WTC11 (cell line): ENCODE measurements at regions not wholly inside any gene's neighbourhood (a gene's known extent, or its start where the extent isn't known, plus 50 kb on each side); places are given as distances from the start of the nearest gene placed in this dataset.

Source experiments
- ATF3 ChIP-seq: sonication (generic); formaldehyde crosslinking; conservative IDR thresholded peaks from 2 replicates; pipeline ENCODE4 v1.8.1; 2022; ENCODE audit warnings: mild to moderate bottlenecking, missing genetic modification reagents
- CBFB ChIP-seq: sonication (generic); formaldehyde crosslinking; IDR thresholded peaks from 2 replicates; pipeline ENCODE4 v1.8.1; 2022; ENCODE audit warnings: mild to moderate bottlenecking, low read depth, missing genetic modification reagents
- CTCF ChIP-seq: fragments of 200-600 bp; IDR thresholded peaks from 2 replicates; pipeline ENCODE4 v1.8.0; 2022; ENCODE audit warnings: antibody characterized with exemption
- FOXK1 ChIP-seq: sonication (generic); formaldehyde crosslinking; IDR thresholded peaks from 2 replicates; pipeline ENCODE4 v1.8.0; 2022; ENCODE audit warnings: mild to moderate bottlenecking, moderate library complexity, missing genetic modification reagents
- FOXP4 ChIP-seq: sonication (generic); formaldehyde crosslinking; IDR thresholded peaks from 2 replicates; pipeline ENCODE4 v1.8.0; 2022; ENCODE audit warnings: mild to moderate bottlenecking, missing genetic modification reagents
- MAX ChIP-seq: sonication (generic); formaldehyde crosslinking; IDR thresholded peaks from 2 replicates; pipeline ENCODE4 v1.8.0; 2022; ENCODE audit warnings: mild to moderate bottlenecking, missing genetic modification reagents
- NFYB ChIP-seq: sonication (generic); formaldehyde crosslinking; conservative IDR thresholded peaks from 2 replicates; pipeline ENCODE4 v1.8.0; 2022; ENCODE audit warnings: low read depth, missing genetic modification reagents
- NR3C1 ChIP-seq: sonication (generic); formaldehyde crosslinking; conservative IDR thresholded peaks from 2 replicates; pipeline ENCODE4 v1.8.1; 2023; ENCODE audit warnings: low read depth, mild to moderate bottlenecking, missing genetic modification reagents
- PRDM15 ChIP-seq: sonication (generic); formaldehyde crosslinking; IDR thresholded peaks from 2 replicates; pipeline ENCODE4 v1.8.0; 2022; ENCODE audit warnings: missing genetic modification reagents
- SMAD3 ChIP-seq: sonication (generic); formaldehyde crosslinking; IDR thresholded peaks from 2 replicates; pipeline ENCODE4 v1.8.0; 2022; ENCODE audit warnings: missing genetic modification reagents, mild to moderate bottlenecking, borderline replicate concordance
- TEAD4 ChIP-seq: sonication (generic); formaldehyde crosslinking; IDR thresholded peaks from 2 replicates; pipeline ENCODE4 v1.8.0; 2022; ENCODE audit warnings: mild to moderate bottlenecking, missing genetic modification reagents
- ZBTB43 ChIP-seq: sonication (generic); formaldehyde crosslinking; IDR thresholded peaks from 2 replicates; pipeline ENCODE4 v1.8.1; 2023; ENCODE audit warnings: mild to moderate bottlenecking, missing genetic modification reagents
- ZNF416 ChIP-seq: fragments of 250-450 bp; sonication (Bioruptor Pico); IDR thresholded peaks from 2 replicates; pipeline ENCODE4 v1.9.0; 2021; ENCODE audit warnings: mild to moderate bottlenecking, inconsistent platforms
- ZNF512 ChIP-seq: sonication (generic); formaldehyde crosslinking; IDR thresholded peaks from 2 replicates; pipeline ENCODE4 v1.8.1; 2022; ENCODE audit warnings: missing genetic modification reagents, borderline replicate concordance

- TF ChIP-seq NFYB (CRISPR knock-in tag) = no peak
- TF ChIP-seq CTCF = no peak; the same call in 1 of the 2 replicates
- no peak for TF ChIP-seq TEAD4 (CRISPR knock-in tag)
- TF ChIP-seq CBFB (CRISPR knock-in tag) = no peak
- no peak for TF ChIP-seq ZBTB43 (CRISPR knock-in tag)
- no peak for TF ChIP-seq PRDM15
- no peak for TF ChIP-seq ATF3 (CRISPR knock-in tag)
- TF ChIP-seq ZNF512 = no peak
- TF ChIP-seq NR3C1 (CRISPR knock-in tag) = no peak
- no peak for TF ChIP-seq FOXP4 (CRISPR knock-in tag)
- TF ChIP-seq SMAD3 = no peak
- no peak for TF ChIP-seq ZNF416 (CRISPR knock-in tag)
- no peak for TF ChIP-seq FOXK1 (CRISPR knock-in tag)
- TF ChIP-seq MAX (CRISPR knock-in tag) = no peak
Measured at GRCh38 chr16:85987750-85988078, 88.8 kb downstream of the IRF8 start.
